Memory B cell (primary cell): ENCODE measurements at regions not wholly inside any gene's neighbourhood (a gene's known extent, or its start where the extent isn't known, plus 50 kb on each side); places are given as distances from the start of the nearest gene placed in this dataset.

Experiments
- ATAC-seq: fragments of 150-1000 bp; cut with Tn5 transposase; 2 replicates; pipeline ENCODE4 v1.10.0; 2021; ENCODE audit warnings: low read depth, mild to moderate bottlenecking, moderate library complexity
- DNase-seq, 2 donors: peaks; one replicate each; pipeline ENCODE4 v3.0.0; 2022; ENCODE audit warnings: low spot score in 2 of 2
- H3K27ac Mint-ChIP-seq: one replicate; pipeline ENCODE4 v1.8.0; 2022; ENCODE audit warnings: mild to moderate bottlenecking, moderate library complexity, mixed read lengths
- H3K27me3 Mint-ChIP-seq: one replicate; pipeline ENCODE4 v1.8.0; 2022; ENCODE audit warnings: mixed read lengths
- H3K36me3 Mint-ChIP-seq: one replicate; pipeline ENCODE4 v1.8.0; 2022; ENCODE audit warnings: mild to moderate bottlenecking, mixed read lengths
- H3K4me1 Mint-ChIP-seq: one replicate; pipeline ENCODE4 v1.8.0; 2022; ENCODE audit warnings: mixed read lengths
- H3K4me3 Mint-ChIP-seq: one replicate; pipeline ENCODE4 v1.8.0; 2022; ENCODE audit warnings: mild to moderate bottlenecking, moderate library complexity, mixed read lengths
- H3K9me3 Mint-ChIP-seq: one replicate; pipeline ENCODE4 v1.8.0; 2022; ENCODE audit warnings: mixed read lengths

DNA sequence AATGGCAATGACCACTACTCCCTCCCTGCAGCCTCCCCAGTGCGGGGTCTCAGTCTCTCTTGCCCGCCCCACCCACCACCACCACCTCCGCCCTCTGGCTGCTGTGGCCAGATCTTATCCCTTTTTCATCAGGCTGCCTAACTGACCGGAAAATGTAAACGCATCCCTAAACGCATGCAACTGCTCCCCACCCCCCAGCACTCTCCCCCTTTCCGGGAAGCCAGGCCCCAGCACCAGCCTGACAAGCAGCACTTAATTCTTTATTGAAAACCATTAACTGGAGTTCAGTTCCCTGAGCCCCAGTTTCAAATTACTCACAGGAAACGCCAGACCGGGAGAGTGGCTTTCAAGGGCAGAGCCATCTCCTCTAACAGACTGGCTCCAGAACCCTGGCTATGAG lies 147.7 kb downstream of the DMRTA2 start:
- Mint-ChIP-seq H3K27ac (no peak overlapping the region), H3K27me3 (peaks cover 20% of the 10 kb centered on the region), H3K36me3 (no peaks in the 10 kb centered on the region), H3K9me3 (peaks cover 2% of the 10 kb centered on the region), H3K4me1 (peaks cover 3% of the 10 kb centered on the region), H3K4me3 (no peak overlapping the region)
- DNase-seq (no peak), ATAC-seq (no peak)

DNA sequence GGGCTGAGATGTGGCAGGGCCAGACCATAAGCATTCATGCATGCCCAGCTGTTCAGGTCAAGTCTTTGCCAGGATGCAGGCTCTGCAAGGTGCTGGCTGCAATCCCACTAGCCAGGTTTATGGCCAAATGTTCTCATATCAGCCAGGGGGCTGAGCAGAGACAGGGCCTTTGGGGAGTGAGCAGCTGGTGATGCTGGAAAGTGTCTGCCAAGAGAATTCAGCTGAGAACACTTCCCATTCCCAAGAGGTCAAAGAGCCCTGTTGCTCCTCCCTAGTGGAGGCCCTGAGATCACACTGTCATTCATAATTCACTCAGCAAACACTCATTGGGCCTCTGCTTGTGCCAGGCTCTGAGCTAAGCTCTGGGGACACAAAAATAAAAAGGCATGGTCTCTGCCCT lies 150.3 kb downstream of the DMRTA2 start:
- Mint-ChIP-seq H3K9me3 (no peaks in the 10 kb centered on the region), H3K4me3 (no peak overlapping the region), H3K36me3 (no peaks in the 10 kb centered on the region), H3K27ac (no peak overlapping the region), H3K4me1 (no peaks in the 10 kb centered on the region), H3K27me3 (peaks cover 17% of the 10 kb centered on the region)
- DNase-seq (no peak), ATAC-seq (no peak)

DNA sequence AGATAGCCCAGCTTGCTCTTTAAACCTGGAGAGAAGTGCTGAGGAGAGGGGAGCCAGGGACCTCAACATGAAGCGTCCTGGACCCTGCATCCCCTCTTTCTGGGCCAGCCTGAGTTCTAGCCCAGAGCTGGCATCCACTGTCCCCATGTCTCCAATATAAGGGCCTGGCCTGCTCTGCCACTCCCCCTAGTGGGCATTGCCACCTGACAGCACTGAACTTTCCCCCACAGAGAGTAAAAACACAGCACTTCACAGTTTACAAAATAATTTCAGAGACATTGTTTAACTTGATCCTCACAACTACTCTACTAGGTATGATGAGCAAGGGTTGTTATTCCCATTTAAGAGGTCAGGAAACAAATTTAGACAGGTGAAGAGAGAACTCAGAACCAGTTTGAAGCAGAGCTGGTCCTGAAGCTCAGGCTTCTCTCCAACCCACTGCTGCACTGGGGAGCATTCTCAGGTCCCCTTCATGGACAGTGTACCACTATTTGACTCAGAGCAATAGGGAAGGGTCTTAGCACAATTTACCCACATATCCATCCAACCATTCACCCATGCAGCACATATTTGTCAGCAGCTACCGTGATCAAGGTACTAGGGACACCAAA lies 151.2 kb downstream of the DMRTA2 start:
- Mint-ChIP-seq H3K9me3 (no peaks in the 10 kb centered on the region), H3K27me3 (peaks cover 15% of the 10 kb centered on the region), H3K4me3 (no peak overlapping the region), H3K4me1 (no peaks in the 10 kb centered on the region), H3K36me3 (no peaks in the 10 kb centered on the region), H3K27ac (no peak overlapping the region)
- ATAC-seq, result no peak
- DNase-seq, result peak in 1 of 2 donors; percentile 7

DNA sequence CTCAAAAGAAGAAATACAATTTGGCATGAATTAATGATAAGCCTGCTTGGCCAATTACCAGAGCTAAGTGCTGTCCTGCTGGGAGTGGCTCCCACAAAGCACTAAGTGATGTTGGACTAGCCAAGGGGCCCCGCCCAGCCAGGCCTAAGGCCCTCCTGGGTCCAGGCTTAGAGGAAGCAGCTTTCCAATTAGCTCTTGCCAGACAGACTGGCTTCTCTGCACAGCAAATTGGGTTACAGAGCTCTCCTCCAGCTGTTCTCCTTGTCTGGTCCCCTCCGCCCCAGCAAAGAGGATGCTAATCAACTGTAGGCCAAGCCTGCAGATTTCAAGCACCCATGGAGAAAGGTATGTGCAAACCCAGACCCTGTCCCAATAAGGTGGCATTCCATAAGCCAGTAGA lies 151.9 kb downstream of the DMRTA2 start:
- H3K27me3 Mint-ChIP-seq, result peaks cover 13% of the 10 kb centered on the region
- no peaks in the 10 kb centered on the region for H3K9me3 Mint-ChIP-seq
- H3K36me3 Mint-ChIP-seq, result no peaks in the 10 kb centered on the region
- no peak overlapping the region for H3K4me3 Mint-ChIP-seq
- ATAC-seq, result no peak
- no peaks in the 10 kb centered on the region for H3K4me1 Mint-ChIP-seq
- H3K27ac Mint-ChIP-seq, result no peak overlapping the region
- DNase-seq, result no peak

DNA sequence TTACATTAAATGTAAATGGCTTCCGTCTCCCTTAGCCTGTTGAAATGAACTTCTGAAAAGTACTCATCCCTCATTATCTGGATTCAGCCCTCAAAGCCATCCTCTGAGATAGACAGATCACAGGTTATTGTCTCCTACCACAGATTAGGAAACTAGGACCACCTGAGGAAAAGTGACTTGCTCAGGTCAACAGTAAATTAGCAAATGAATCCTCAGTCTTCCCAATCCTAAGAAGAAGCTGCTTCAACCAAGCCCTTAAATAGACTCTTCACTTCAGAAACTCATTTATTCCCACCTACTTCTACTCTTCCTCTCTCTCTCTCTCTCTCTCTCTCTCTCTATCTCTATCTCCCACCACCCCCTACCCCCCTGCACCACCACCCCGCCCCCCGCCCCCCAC lies 152.3 kb downstream of the DMRTA2 start:
- H3K4me1 Mint-ChIP-seq, result no peaks in the 10 kb centered on the region

DNA sequence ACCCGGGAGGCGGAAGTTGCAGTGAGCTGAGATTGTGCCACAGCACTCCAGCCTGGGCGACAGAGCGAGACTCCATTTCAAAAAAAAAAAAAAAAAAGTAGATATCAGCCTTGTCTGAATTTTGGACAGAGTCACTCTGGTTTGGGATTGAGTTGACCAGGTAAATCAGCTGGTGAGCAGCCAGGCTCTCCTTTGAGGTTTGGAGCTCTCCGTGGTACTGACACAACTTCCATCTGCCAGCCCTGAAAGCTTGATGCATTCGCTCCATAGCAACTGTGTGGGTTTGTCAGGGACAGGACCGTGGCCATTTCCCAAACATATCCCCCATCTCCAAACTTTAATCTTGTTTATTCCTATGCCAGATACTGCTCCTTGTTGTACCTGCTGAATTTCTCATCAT lies 155.2 kb downstream of the DMRTA2 start:
- H3K4me3 Mint-ChIP-seq, result no peak overlapping the region
- no peaks in the 10 kb centered on the region for H3K9me3 Mint-ChIP-seq
- ATAC-seq (no peak), DNase-seq (no peak)
- H3K27ac Mint-ChIP-seq, result no peak overlapping the region
- peaks cover 14% of the 10 kb centered on the region for H3K27me3 Mint-ChIP-seq
- no peaks in the 10 kb centered on the region for H3K4me1 Mint-ChIP-seq
- no peaks in the 10 kb centered on the region for H3K36me3 Mint-ChIP-seq

More for the DNA sequence above, 152.3 kb downstream of the DMRTA2 start:
- Mint-ChIP-seq H3K4me3 (no peak overlapping the region), H3K9me3 (no peaks in the 10 kb centered on the region), H3K27me3 (peaks cover 13% of the 10 kb centered on the region), H3K27ac (no peak overlapping the region), H3K36me3 (no peaks in the 10 kb centered on the region)
- ATAC-seq (no peak), DNase-seq (no peak)

DNA sequence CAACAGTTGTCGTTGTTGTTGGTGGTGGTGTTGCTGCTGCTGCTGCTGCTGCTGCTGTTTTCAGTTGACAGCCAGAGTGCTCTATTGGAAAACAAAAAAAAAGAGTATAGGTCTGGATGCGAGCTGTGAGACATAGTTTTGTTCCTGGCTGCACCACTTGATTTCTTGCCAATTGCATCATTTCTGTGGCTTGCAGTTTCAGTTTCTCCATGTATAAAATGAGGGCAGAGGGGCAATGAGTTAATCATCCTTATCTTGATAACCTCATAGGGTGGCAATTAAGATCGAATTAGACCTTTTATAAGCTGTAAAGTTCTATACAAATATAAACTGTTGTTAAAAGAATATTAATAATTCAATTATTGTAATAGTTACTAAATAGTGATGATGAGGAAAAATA lies 156.7 kb downstream of the DMRTA2 start:
- no peak for DNase-seq
- ATAC-seq, result no peak
- H3K27ac Mint-ChIP-seq, result no peak overlapping the region
- H3K4me3 Mint-ChIP-seq, result no peak overlapping the region
- H3K9me3 Mint-ChIP-seq, result no peaks in the 10 kb centered on the region
- no peaks in the 10 kb centered on the region for H3K4me1 Mint-ChIP-seq
- peaks cover 8% of the 10 kb centered on the region for H3K27me3 Mint-ChIP-seq
- no peaks in the 10 kb centered on the region for H3K36me3 Mint-ChIP-seq

DNA sequence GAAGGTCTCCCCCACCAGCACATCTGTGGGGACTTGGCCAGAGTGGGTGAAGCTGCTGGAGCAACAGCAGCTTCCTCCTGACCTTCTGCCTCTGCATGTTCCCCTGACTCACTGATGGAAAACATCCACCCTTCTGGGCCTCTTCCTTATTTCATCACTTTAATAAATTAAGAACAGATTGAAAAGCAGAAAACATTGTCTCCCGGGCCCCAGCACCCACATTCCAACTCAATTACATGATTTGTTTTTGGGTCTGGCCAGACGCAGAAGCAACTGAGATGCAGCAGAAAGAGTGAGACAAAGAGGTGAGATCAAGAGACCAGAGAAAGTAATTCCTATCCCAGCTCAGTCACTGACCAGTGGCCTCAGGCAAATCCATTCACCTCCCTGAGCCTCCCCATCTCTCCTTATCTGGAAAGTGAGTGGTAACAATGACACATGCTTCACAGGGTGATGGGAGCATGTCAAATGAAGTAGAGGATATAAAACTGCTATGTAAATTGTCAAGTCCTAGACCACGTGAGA lies 157.1 kb downstream of the ELAVL4 start:
- H3K27ac Mint-ChIP-seq, result no peak overlapping the region
- no peaks in the 10 kb centered on the region for H3K9me3 Mint-ChIP-seq
- no peak overlapping the region for H3K4me3 Mint-ChIP-seq
- peaks cover 8% of the 10 kb centered on the region for H3K27me3 Mint-ChIP-seq
- DNase-seq (no peak), ATAC-seq (no peak)
- no peaks in the 10 kb centered on the region for H3K4me1 Mint-ChIP-seq
- no peaks in the 10 kb centered on the region for H3K36me3 Mint-ChIP-seq

DNA sequence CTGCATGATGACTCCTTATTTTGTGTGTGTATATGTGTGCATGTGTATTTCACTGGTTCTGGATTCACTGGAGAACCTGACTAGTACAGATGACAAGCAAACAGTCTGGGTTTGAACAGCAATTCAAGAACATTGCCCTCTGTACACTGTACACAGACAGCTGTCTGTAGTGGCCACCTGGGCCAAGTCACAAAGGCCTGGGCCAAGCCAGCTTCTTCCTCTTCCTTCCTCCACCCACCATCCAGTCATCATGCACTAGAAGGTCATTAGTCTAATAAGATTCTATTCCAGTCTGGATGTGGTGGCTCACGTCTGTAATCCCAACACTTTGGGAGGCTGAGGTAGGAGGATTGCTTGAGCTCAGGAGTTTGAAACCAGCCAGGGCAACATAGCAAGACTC lies 155.9 kb downstream of the ELAVL4 start:
- Mint-ChIP-seq H3K4me1 (no peaks in the 10 kb centered on the region), H3K9me3 (no peaks in the 10 kb centered on the region), H3K27me3 (peaks cover 8% of the 10 kb centered on the region), H3K36me3 (no peaks in the 10 kb centered on the region), H3K27ac (no peak overlapping the region), H3K4me3 (no peak overlapping the region)
- ATAC-seq (no peak), DNase-seq (no peak)

DNA sequence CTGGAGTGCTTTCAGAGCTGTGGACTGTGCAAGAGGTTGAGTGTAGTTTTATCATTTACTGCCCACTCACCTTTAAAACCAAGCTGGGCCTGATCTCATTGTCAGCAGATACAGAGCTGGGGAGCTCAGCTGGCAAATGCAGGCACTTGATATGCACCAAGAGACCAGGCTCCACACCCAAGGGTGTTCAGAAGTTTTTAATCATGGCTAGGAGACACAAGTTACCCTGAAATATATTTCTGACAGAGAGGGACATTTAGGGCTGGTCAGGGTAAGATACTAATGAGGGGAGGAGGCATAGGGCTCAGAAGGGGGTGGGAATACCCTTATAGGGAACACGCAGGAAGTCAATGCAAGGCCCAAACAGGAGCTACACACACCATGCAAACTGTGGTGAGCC lies 153.7 kb downstream of the ELAVL4 start:
- Mint-ChIP-seq H3K4me3 (no peak overlapping the region), H3K27me3 (peaks cover 5% of the 10 kb centered on the region), H3K4me1 (no peaks in the 10 kb centered on the region), H3K9me3 (no peaks in the 10 kb centered on the region), H3K27ac (no peak overlapping the region), H3K36me3 (no peaks in the 10 kb centered on the region)
- ATAC-seq (no peak), DNase-seq (no peak)

DNA sequence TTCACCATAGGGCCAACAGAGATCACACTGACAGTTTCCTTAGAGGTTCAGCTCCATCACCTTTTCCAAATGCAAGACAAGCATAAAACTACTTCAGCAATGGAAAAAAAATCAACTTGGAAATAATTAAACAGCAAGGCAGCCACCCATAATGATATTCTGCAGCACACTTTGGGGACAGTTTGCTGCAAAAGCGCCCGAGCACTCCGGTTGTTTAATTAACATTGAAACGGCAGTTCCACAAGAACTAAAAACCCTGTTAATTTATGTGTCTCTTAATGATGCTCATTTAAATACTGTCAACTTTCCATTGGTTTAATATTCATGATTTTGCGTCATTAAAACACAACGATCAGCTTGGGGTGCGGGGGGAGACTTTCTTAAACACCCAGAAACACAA lies 153.2 kb downstream of the ELAVL4 start:
- no peaks in the 10 kb centered on the region for H3K36me3 Mint-ChIP-seq
- no peaks in the 10 kb centered on the region for H3K9me3 Mint-ChIP-seq
- ATAC-seq (no peak), DNase-seq (no peak)
- no peak overlapping the region for H3K4me3 Mint-ChIP-seq
- H3K27me3 Mint-ChIP-seq, result peaks cover 4% of the 10 kb centered on the region
- no peaks in the 10 kb centered on the region for H3K4me1 Mint-ChIP-seq
- no peak overlapping the region for H3K27ac Mint-ChIP-seq

DNA sequence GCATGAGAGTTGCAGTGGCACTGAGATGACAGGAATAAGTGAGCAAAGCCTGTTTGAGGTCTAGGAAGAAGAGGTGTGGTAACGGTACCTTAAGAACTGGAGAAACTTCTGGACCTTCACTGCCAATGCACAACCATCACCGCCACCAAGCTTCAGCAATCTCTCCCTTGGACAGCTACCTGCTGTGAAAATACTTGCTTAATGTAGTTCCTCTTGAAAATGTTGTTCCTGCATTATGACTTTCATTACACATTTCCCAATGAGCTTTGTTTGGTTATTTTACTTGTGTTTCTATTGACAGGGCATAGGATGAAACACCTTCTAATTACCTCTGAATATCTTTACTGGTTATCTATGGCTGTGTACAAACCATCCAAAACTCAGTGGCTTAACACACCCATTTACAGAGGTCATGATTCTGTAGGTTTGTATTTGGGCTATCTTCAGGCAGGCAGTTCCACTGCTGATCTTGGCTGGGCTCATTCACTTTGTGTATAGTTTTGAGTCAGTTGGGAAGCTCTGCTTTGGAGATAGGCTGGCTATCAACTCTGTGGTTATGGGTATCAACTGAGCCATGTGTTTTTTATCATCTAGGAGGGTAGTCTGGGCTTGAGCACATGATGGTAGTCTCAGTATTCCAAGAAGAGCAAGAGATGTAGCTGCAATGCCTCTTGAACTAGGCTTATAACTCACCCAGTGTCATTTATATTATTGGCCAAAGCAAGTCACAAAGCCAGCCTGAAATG lies 149.4 kb downstream of the ELAVL4 start:
- Mint-ChIP-seq H3K4me1 (no peaks in the 10 kb centered on the region), H3K36me3 (no peaks in the 10 kb centered on the region), H3K4me3 (no peak overlapping the region), H3K27ac (no peak overlapping the region), H3K27me3 (no peaks in the 10 kb centered on the region), H3K9me3 (no peaks in the 10 kb centered on the region)
- no peak for DNase-seq
- no peak for ATAC-seq

DNA sequence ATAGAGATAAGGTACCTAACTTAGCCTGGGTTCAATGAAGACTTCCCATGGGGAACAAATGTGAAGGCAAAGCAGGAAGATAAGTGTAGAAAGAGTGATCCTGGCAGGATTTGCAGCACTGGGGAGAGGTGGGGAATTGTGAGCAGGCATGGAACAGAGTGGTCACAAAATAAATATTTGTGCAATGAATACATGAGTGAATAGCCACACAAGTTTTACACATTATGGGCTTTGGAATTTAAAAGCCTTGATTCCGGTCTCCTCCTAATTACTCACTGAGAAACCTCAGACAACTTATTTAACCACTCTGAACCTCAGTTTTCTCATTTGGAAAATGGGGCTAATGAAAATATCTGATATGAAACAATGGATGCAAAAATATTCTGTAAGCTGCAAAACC lies 148.3 kb downstream of the ELAVL4 start:
- Mint-ChIP-seq H3K4me3 (no peak overlapping the region), H3K27ac (no peak overlapping the region), H3K27me3 (peaks cover 1% of the 10 kb centered on the region), H3K36me3 (no peaks in the 10 kb centered on the region), H3K9me3 (no peaks in the 10 kb centered on the region), H3K4me1 (peaks cover 4% of the 10 kb centered on the region)
- ATAC-seq (no peak), DNase-seq (no peak)
